ENCODE measurements at regions not wholly inside any gene's neighbourhood (a gene's known extent, or its start where the extent isn't known, plus 50 kb on each side); places are given as distances from the start of the nearest gene placed in this dataset.

- no peaks in the 10 kb centered on the region for H3K36me3 ChIP-seq (ENCODE audit: control insufficient read depth in 4 of 4, insufficient read depth in 3 of 4, low read depth in 1 of 4, low read length in 3 of 4)
- 83% methylated on average over 4 of the region's 4 CpGs for WGBS
- DNase-seq (ENCODE audit: low spot score) = no peak
- peaks cover 0 to 9% (median 1%) of the 10 kb centered on the region in 4 donors for H3K9me3 ChIP-seq (ENCODE audit: control insufficient read depth in 4 of 4, low read length in 3 of 4)
- no peak overlapping the region for H3K9ac ChIP-seq (ENCODE audit: low read depth in 1 of 2, low read length in 2 of 2)
- H3K4me3 ChIP-seq (ENCODE audit: low read depth in 1 of 3, low read length in 3 of 3) = no peak overlapping the region
- H3K27ac ChIP-seq (ENCODE audit: low read depth in 1 of 2, low read length in 2 of 2) = no peak overlapping the region
- TF ChIP-seq SP1 (IDR thresholded peaks at IDR 0.05) (no peak), RXRA (IDR thresholded peaks at IDR 0.05) (no peak), ZBTB33 (IDR thresholded peaks at IDR 0.05) (no peak), CTCF (IDR thresholded peaks at IDR 0.05; ENCODE audit: low read depth, low read length, missing input control) (no peak), RAD21 (IDR thresholded peaks at IDR 0.05) (no peak), EGR1 (IDR thresholded peaks at IDR 0.05; ENCODE audit: low read depth in 2 of 2) (no peak), JUND (IDR thresholded peaks at IDR 0.05) (no peak), REST (IDR thresholded peaks at IDR 0.05) (no peak), HNF4G (IDR thresholded peaks at IDR 0.05) (no peak), GABPA (IDR thresholded peaks at IDR 0.05 in 1 of 2, conservative IDR thresholded peaks at IDR 0.05 in 1 of 2) (no peak), NR2F2 (IDR thresholded peaks at IDR 0.05) (no peak), YY1 (IDR thresholded peaks at IDR 0.05) (no peak), FOXA2 (IDR thresholded peaks at IDR 0.05) (no peak), FOXA1 (IDR thresholded peaks at IDR 0.05) (no peak), ATF3 (IDR thresholded peaks at IDR 0.05) (no peak), TAF1 (conservative IDR thresholded peaks at IDR 0.05) (no peak), MAX (IDR thresholded peaks at IDR 0.05) (no peak), HNF4A (conservative IDR thresholded peaks at IDR 0.05) (no peak)
- peaks cover 0 to 3% (median under 1%) of the 10 kb centered on the region in 4 donors for H3K4me1 ChIP-seq (ENCODE audit: control insufficient read depth in 4 of 4, insufficient read depth in 4 of 4, low read length in 3 of 4)
- H3K27me3 ChIP-seq (ENCODE audit: control insufficient read depth in 4 of 4, insufficient read depth in 4 of 4, low read length in 3 of 4) = no peaks in the 10 kb centered on the region
These were observed 609.1 kb upstream of the IGFBP3 start for GRCh38 chr7:46530081-46530750.

Data from liver (tissue), 8 donors.